Trophoblast cell (in vitro differentiated cells and primary cell): ENCODE measurements at regions not wholly inside any gene's neighbourhood (a gene's known extent, or its start where the extent isn't known, plus 50 kb on each side); places are given as distances from the start of the nearest gene placed in this dataset.

Experiments used
- DNase-seq, 2 donors: peaks; one replicate each; pipeline ENCODE4 v3.0.0-alpha.2; 2016
- H2AFZ ChIP-seq: 2 replicates; pipeline ENCODE4 v1.6.1; 2013; ENCODE audit warnings: low read length, moderate library complexity, mild to moderate bottlenecking; ENCODE audit not compliant: insufficient read depth, poor library complexity
- H2AK5ac ChIP-seq: 2 replicates; pipeline ENCODE4 v1.6.1; 2013; ENCODE audit warnings: mild to moderate bottlenecking, low read length
- H2BK120ac ChIP-seq: 2 replicates; pipeline ENCODE4 v1.6.1; 2013; ENCODE audit warnings: low read length, mild to moderate bottlenecking, moderate library complexity; ENCODE audit not compliant: insufficient read depth, poor library complexity
- H2BK12ac ChIP-seq: 2 replicates; pipeline ENCODE4 v1.6.1; 2013; ENCODE audit warnings: mild to moderate bottlenecking, low read length, moderate library complexity
- H2BK5ac ChIP-seq: 2 replicates; pipeline ENCODE4 v1.6.1; 2013; ENCODE audit warnings: low read length, low read depth, moderate library complexity, mild to moderate bottlenecking; ENCODE audit not compliant: poor library complexity
- H3K14ac ChIP-seq: 2 replicates; pipeline ENCODE4 v1.6.1; 2013; ENCODE audit warnings: mild to moderate bottlenecking, low read length
- H3K18ac ChIP-seq: 2 replicates; pipeline ENCODE4 v1.6.1; 2013; ENCODE audit warnings: mild to moderate bottlenecking, low read length
- H3K23ac ChIP-seq: 2 replicates; pipeline ENCODE4 v1.6.1; 2013; ENCODE audit warnings: low read length
- H3K27ac ChIP-seq: 2 replicates; pipeline ENCODE4 v1.5.1; 2013; ENCODE audit warnings: low read depth, mild to moderate bottlenecking, inconsistent platforms, low read length, moderate library complexity
- H3K27me3 ChIP-seq: 2 replicates; pipeline ENCODE4 v1.6.1; 2013; ENCODE audit warnings: inconsistent platforms, mild to moderate bottlenecking, low read length, moderate library complexity; ENCODE audit not compliant: insufficient read depth
- H3K36me3 ChIP-seq, 2 experiments: 1 replicate in 1 of 2; 2 replicates in 1 of 2; pipeline ENCODE4 v1.6.1; 2013; ENCODE audit warnings: low read length in 2 of 2, mild to moderate bottlenecking in 2 of 2, moderate library complexity in 1 of 2; ENCODE audit not compliant: insufficient read depth in 2 of 2, control insufficient read depth in 1 of 2
- H3K4ac ChIP-seq: 2 replicates; pipeline ENCODE4 v1.6.1; 2013; ENCODE audit warnings: low read depth, mild to moderate bottlenecking, low read length, moderate library complexity
- H3K4me1 ChIP-seq, 2 experiments: 1 replicate in 1 of 2; 2 replicates in 1 of 2; pipeline ENCODE4 v1.6.1; 2013; ENCODE audit warnings: low read length in 2 of 2, mild to moderate bottlenecking in 2 of 2, moderate library complexity in 1 of 2; ENCODE audit not compliant: insufficient read depth in 2 of 2, control insufficient read depth in 1 of 2
- H3K4me2 ChIP-seq: 2 replicates; pipeline ENCODE4 v1.6.1; 2013; ENCODE audit warnings: inconsistent platforms, mild to moderate bottlenecking, low read length, moderate library complexity
- H3K4me3 ChIP-seq: 2 replicates; pipeline ENCODE4 v1.5.1; 2013; ENCODE audit warnings: mild to moderate bottlenecking, low read depth, low read length, inconsistent platforms
- H3K79me1 ChIP-seq: one replicate; pipeline ENCODE4 v1.6.1; 2013; ENCODE audit warnings: low read length
- H3K79me2 ChIP-seq: 2 replicates; pipeline ENCODE4 v1.6.1; 2013; ENCODE audit warnings: low read length, mild to moderate bottlenecking; ENCODE audit not compliant: control insufficient read depth, insufficient read depth, poor library complexity
- H3K9ac ChIP-seq: 2 replicates; pipeline ENCODE4 v1.6.1; 2013; ENCODE audit warnings: mild to moderate bottlenecking, low read length
- H3K9me3 ChIP-seq: 2 replicates; pipeline ENCODE4 v1.6.1; 2013; ENCODE audit warnings: low read depth, mild to moderate bottlenecking, control low read depth, inconsistent platforms, low read length; ENCODE audit not compliant: insufficient read depth
- H4K12ac ChIP-seq: 2 replicates; pipeline ENCODE4 v1.6.1; 2013; ENCODE audit warnings: low read depth, mild to moderate bottlenecking, low read length, moderate library complexity
- H4K8ac ChIP-seq: 2 replicates; pipeline ENCODE4 v1.6.1; 2013; ENCODE audit warnings: low read depth, mild to moderate bottlenecking, low read length, moderate library complexity
- H4K91ac ChIP-seq: one replicate; pipeline ENCODE4 v1.6.1; 2013; ENCODE audit warnings: low read depth, mild to moderate bottlenecking, low read length, moderate library complexity
- WGBS: extraction: QIAGEN DNeasy Blood & Tissue Kit; methylation state at CpG from one replicate; pipeline ENCODE4 v1.1.7; 2013; ENCODE audit warnings: missing lambda C conversion rate; ENCODE audit not compliant: insufficient read length, insufficient coverage; ENCODE audit errors: extremely low coverage; 5-methylcytosine and 5-hydroxymethylcytosine counted together

- Histone ChIP-seq H3K9ac (no peak overlapping the region), H3K79me2 (no peaks in the 10 kb centered on the region), H3K4ac (no peak overlapping the region), H3K27me3 (peaks cover 1% of the 10 kb centered on the region), H4K12ac (no peak overlapping the region), H4K91ac (no peak overlapping the region), H3K23ac (no peak overlapping the region), H3K4me1 (no peaks in the 10 kb centered on the region), H2BK5ac (no peak overlapping the region), H2AK5ac (no peak overlapping the region), H3K9me3 (peaks cover 4% of the 10 kb centered on the region), H3K36me3 (no peaks in the 10 kb centered on the region), H4K8ac (no peak overlapping the region), H3K79me1 (no peaks in the 10 kb centered on the region), H3K4me3 (no peak overlapping the region), H2BK120ac (no peak overlapping the region), H2BK12ac (no peak overlapping the region), H3K18ac (no peak overlapping the region), H2AFZ (no peak overlapping the region), H3K27ac (no peak overlapping the region), H3K4me2 (no peak overlapping the region), H3K14ac (no peak overlapping the region)
- no peak for DNase-seq
- WGBS: no CpG with 5 or more reads among the region's 1 CpG
These were observed 210.2 kb downstream of the TLE3 start for GRCh38 chr15:69887553-69887952.

- no peak overlapping the region for H2AFZ ChIP-seq
- H4K91ac ChIP-seq: no peak overlapping the region
- H3K18ac ChIP-seq: no peak overlapping the region
- no peak overlapping the region for H3K4ac ChIP-seq
- H2BK12ac ChIP-seq: no peak overlapping the region
- no peak overlapping the region for H3K4me3 ChIP-seq
- no peak overlapping the region for H4K12ac ChIP-seq
- H3K36me3 ChIP-seq: no peaks in the 10 kb centered on the region
- H3K23ac ChIP-seq: no peak overlapping the region
- no peaks in the 10 kb centered on the region for H3K79me1 ChIP-seq
- no peak for DNase-seq
- H3K14ac ChIP-seq: no peak overlapping the region
- H2BK120ac ChIP-seq: no peak overlapping the region
- no peak overlapping the region for H3K9ac ChIP-seq
- no peak overlapping the region for H2BK5ac ChIP-seq
- H4K8ac ChIP-seq: no peak overlapping the region
- peaks cover 1% of the 10 kb centered on the region for H3K27me3 ChIP-seq
- H2AK5ac ChIP-seq: no peak overlapping the region
- peaks cover 0 to 2% of the 10 kb centered on the region in 2 experiments for H3K4me1 ChIP-seq
- H3K9me3 ChIP-seq: peaks cover 4% of the 10 kb centered on the region
- no peak overlapping the region for H3K27ac ChIP-seq
- H3K4me2 ChIP-seq: no peak overlapping the region
- H3K79me2 ChIP-seq: no peaks in the 10 kb centered on the region
- no CpG with 5 or more reads among the region's 2 CpGs for WGBS
These were observed 209.3 kb downstream of the TLE3 start for GRCh38 chr15:69888406-69888805.

DNA sequence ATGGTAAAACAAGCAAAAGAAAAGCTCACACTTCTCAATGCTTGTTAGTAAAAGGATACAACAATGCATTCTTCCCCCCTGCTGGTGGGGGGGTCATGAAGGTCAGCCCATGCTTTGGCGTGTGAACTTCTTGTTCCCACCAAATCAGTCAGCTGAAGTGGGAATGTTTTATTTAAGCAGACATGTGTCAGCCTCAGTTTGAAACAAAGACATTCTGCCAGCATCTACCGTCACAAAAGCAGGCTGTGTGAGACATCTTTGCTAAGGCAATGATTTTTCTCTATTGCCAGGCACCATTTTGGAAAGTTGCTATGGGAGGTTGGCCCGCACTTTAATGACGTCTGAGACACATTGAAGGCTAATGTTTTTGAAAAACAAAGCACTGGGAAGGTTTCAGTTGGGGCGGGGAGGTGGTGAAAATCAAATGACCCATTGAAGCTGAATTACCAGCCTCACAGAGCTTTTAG is 206.6 kb downstream of the TLE3 start:
- no peak overlapping the region for H3K14ac ChIP-seq
- no peaks in the 10 kb centered on the region for H3K36me3 ChIP-seq
- H4K91ac ChIP-seq: no peak overlapping the region
- no peak overlapping the region for H2BK5ac ChIP-seq
- WGBS: no CpG with 5 or more reads among the region's 5 CpGs
- no peak overlapping the region for H2AK5ac ChIP-seq
- H3K9ac ChIP-seq: no peak overlapping the region
- no peaks in the 10 kb centered on the region for H3K79me1 ChIP-seq
- H3K79me2 ChIP-seq: no peaks in the 10 kb centered on the region
- no peak overlapping the region for H3K18ac ChIP-seq
- H4K8ac ChIP-seq: no peak overlapping the region
- H3K4me2 ChIP-seq: no peak overlapping the region
- H3K23ac ChIP-seq: no peak overlapping the region
- no peak overlapping the region for H2BK12ac ChIP-seq
- peaks cover 8 to 14% of the 10 kb centered on the region in 2 experiments for H3K4me1 ChIP-seq
- peaks cover 1% of the 10 kb centered on the region for H3K27me3 ChIP-seq
- H2BK120ac ChIP-seq: no peak overlapping the region
- peaks cover 4% of the 10 kb centered on the region for H3K9me3 ChIP-seq
- no peak overlapping the region for H2AFZ ChIP-seq
- H3K27ac ChIP-seq: no peak overlapping the region
- H3K4ac ChIP-seq: no peak overlapping the region
- no peak overlapping the region for H3K4me3 ChIP-seq
- DNase-seq: no peak
- no peak overlapping the region for H4K12ac ChIP-seq

DNA sequence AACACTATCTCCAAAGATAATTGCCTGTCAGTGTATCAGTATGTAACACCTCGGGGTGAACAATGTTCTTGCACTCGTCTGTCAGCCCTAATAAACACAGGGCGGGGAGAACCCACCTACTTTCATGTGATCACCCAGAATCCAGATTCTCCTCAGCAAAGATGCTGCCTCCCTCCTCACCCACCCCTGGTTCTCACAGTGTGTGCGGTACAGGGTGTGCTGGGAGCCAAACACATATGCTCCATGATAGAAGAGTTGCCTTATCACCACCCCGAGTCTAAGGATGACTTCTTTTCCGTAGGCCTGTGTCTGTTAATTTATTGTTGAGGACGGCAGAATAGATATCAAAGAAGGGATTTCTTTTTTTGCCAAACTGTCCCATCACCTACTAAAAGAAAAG is 206.1 kb downstream of the TLE3 start:
- H4K12ac ChIP-seq: no peak overlapping the region
- no CpG with 5 or more reads among the region's 7 CpGs for WGBS

More for the DNA sequence above, 206.1 kb downstream of the TLE3 start:
- no peak for DNase-seq
- Histone ChIP-seq H3K79me1 (no peaks in the 10 kb centered on the region), H2BK5ac (no peak overlapping the region), H3K4me3 (no peak overlapping the region), H3K9ac (no peak overlapping the region), H3K27me3 (peaks cover 1% of the 10 kb centered on the region), H3K36me3 (no peaks in the 10 kb centered on the region), H3K79me2 (no peaks in the 10 kb centered on the region), H3K27ac (no peak overlapping the region), H3K9me3 (peaks cover 4% of the 10 kb centered on the region), H3K4me2 (no peak overlapping the region), H3K4ac (no peak overlapping the region), H3K4me1 (peaks cover 8 to 14% of the 10 kb centered on the region in 2 experiments), H3K23ac (no peak overlapping the region), H3K14ac (no peak overlapping the region), H2AFZ (no peak overlapping the region), H4K8ac (no peak overlapping the region), H2AK5ac (no peak overlapping the region), H2BK12ac (no peak overlapping the region), H4K91ac (no peak overlapping the region), H2BK120ac (no peak overlapping the region), H3K18ac (no peak overlapping the region)
